Progenitor cell of endocrine pancreas (in vitro differentiated cells): ENCODE measurements at regions not wholly inside any gene's neighbourhood (a gene's known extent, or its start where the extent isn't known, plus 50 kb on each side); places are given as distances from the start of the nearest gene placed in this dataset.

Experiments used
- DNase-seq: peaks from one replicate; pipeline ENCODE4 v3.0.0; 2021; ENCODE audit warnings: low spot score; ENCODE audit not compliant: unreplicated experiment
- H3K27ac Mint-ChIP-seq: 2 replicates; pipeline ENCODE4 v1.8.0; 2021; ENCODE audit warnings: mild to moderate bottlenecking, moderate library complexity, mixed read lengths
- H3K27me3 Mint-ChIP-seq: 2 replicates; pipeline ENCODE4 v1.8.0; 2021; ENCODE audit warnings: mixed read lengths
- H3K36me3 Mint-ChIP-seq: 2 replicates; pipeline ENCODE4 v1.8.0; 2022; ENCODE audit warnings: mixed read lengths; ENCODE audit not compliant: insufficient read depth
- H3K4me1 Mint-ChIP-seq: 2 replicates; pipeline ENCODE4 v1.8.0; 2021; ENCODE audit warnings: low read depth, mixed read lengths
- H3K4me3 Mint-ChIP-seq: 2 replicates; pipeline ENCODE4 v1.8.0; 2021; ENCODE audit warnings: low read depth, mild to moderate bottlenecking, moderate library complexity, mixed read lengths
- H3K9me3 Mint-ChIP-seq: 2 replicates; pipeline ENCODE4 v1.8.0; 2021; ENCODE audit warnings: low read depth, mixed read lengths
- TF ChIP-seq, protein P1 (sequence below): fragments of 200-600 bp; sonication (generic); IDR thresholded peaks from one replicate; pipeline ENCODE4 v1.5.0; 2021; ENCODE audit warnings: antibody characterized with exemption, mild to moderate bottlenecking; ENCODE audit not compliant: unreplicated experiment

- no peak for DNase-seq
- no peaks in the 10 kb centered on the region for H3K36me3 Mint-ChIP-seq
- H3K4me1 Mint-ChIP-seq, result peaks cover 9% of the 10 kb centered on the region
- peaks cover 31% of the 10 kb centered on the region for H3K27me3 Mint-ChIP-seq
- no peaks in the 10 kb centered on the region for H3K9me3 Mint-ChIP-seq
- TF ChIP-seq, protein P1, sequence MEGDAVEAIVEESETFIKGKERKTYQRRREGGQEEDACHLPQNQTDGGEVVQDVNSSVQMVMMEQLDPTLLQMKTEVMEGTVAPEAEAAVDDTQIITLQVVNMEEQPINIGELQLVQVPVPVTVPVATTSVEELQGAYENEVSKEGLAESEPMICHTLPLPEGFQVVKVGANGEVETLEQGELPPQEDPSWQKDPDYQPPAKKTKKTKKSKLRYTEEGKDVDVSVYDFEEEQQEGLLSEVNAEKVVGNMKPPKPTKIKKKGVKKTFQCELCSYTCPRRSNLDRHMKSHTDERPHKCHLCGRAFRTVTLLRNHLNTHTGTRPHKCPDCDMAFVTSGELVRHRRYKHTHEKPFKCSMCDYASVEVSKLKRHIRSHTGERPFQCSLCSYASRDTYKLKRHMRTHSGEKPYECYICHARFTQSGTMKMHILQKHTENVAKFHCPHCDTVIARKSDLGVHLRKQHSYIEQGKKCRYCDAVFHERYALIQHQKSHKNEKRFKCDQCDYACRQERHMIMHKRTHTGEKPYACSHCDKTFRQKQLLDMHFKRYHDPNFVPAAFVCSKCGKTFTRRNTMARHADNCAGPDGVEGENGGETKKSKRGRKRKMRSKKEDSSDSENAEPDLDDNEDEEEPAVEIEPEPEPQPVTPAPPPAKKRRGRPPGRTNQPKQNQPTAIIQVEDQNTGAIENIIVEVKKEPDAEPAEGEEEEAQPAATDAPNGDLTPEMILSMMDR, result no peak
- H3K27ac Mint-ChIP-seq, result no peak overlapping the region
- H3K4me3 Mint-ChIP-seq, result no peak overlapping the region
Observed at GRCh38 chr11:20248121-20248772, 88.0 kb upstream of the DBX1 start.

- no peak overlapping the region for H3K4me3 Mint-ChIP-seq
- DNase-seq, result no peak
- no peak overlapping the region for H3K27ac Mint-ChIP-seq
- H3K4me1 Mint-ChIP-seq, result peaks cover 9% of the 10 kb centered on the region
- TF ChIP-seq, protein P1, result no peak
- no peaks in the 10 kb centered on the region for H3K36me3 Mint-ChIP-seq
- peaks cover 31% of the 10 kb centered on the region for H3K27me3 Mint-ChIP-seq
- H3K9me3 Mint-ChIP-seq, result no peaks in the 10 kb centered on the region
Observed at GRCh38 chr11:20247591-20248007, 87.3 kb upstream of the DBX1 start.

DNA sequence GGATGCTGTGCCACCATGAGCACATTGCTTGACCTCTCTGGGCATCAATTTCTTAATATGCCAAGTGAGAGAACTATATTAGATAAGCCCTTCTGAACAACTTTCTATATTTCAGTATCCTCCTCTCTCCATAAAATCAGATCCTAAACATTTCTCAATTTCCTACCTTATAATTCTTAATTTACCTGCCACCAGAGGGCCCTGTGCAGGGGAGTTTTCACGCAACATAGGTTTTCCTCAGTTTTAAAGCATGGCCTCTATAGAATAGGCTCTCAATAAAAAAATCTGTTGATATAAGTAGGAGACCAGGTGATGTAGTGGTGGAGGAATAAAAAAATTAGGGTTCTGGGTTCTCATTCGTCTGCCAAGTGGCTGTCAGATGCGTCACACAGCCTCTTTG is 83.7 kb upstream of the DBX1 start:
- Mint-ChIP-seq H3K4me3 (no peak overlapping the region), H3K36me3 (no peaks in the 10 kb centered on the region), H3K27me3 (peaks cover 25% of the 10 kb centered on the region), H3K27ac (no peak overlapping the region), H3K4me1 (peaks cover 3% of the 10 kb centered on the region), H3K9me3 (peaks cover 7% of the 10 kb centered on the region)
- TF ChIP-seq, protein P1, result peak; percentile 55
- no peak for DNase-seq

GRCh38 chr11:20238712-20239111 is 78.4 kb upstream of the DBX1 start:
- no peak overlapping the region for H3K27ac Mint-ChIP-seq
- H3K4me1 Mint-ChIP-seq, result no peaks in the 10 kb centered on the region

GRCh38 chr11:20235164-20235563 is 74.9 kb upstream of the DBX1 start:
- H3K4me3 Mint-ChIP-seq, result no peak overlapping the region
- TF ChIP-seq, protein P1, result no peak
- H3K9me3 Mint-ChIP-seq, result peaks cover 18% of the 10 kb centered on the region
- DNase-seq, result no peak
- H3K27me3 Mint-ChIP-seq, result no peaks in the 10 kb centered on the region
- no peak overlapping the region for H3K27ac Mint-ChIP-seq
- no peaks in the 10 kb centered on the region for H3K4me1 Mint-ChIP-seq
- no peaks in the 10 kb centered on the region for H3K36me3 Mint-ChIP-seq

More at GRCh38 chr11:20238712-20239111, 78.4 kb upstream of the DBX1 start:
- no peaks in the 10 kb centered on the region for H3K36me3 Mint-ChIP-seq
- TF ChIP-seq, protein P1, result no peak
- no peak overlapping the region for H3K4me3 Mint-ChIP-seq
- no peaks in the 10 kb centered on the region for H3K27me3 Mint-ChIP-seq
- DNase-seq, result no peak
- peaks cover 22% of the 10 kb centered on the region for H3K9me3 Mint-ChIP-seq
